K562 (cell line): ENCODE measurements at regions not wholly inside any gene's neighbourhood (a gene's known extent, or its start where the extent isn't known, plus 50 kb on each side); places are given as distances from the start of the nearest gene placed in this dataset.

Experiments used
- ATAC-seq: fragments of 200-7000 bp; cut with Tn5 transposase; 3 replicates; pipeline ENCODE4 v1.9.1; 2020; ENCODE audit warnings: moderate library complexity
- BruUV-seq: library from RNA; stranded (reverse); fragments of 400-500 nt; replicated peaks from 2 replicates; lab custom pipeline; 2021; lab: Mats Ljungman, UMichigan
- CTCF ChIA-PET: fragments of 300-600 bp; formaldehyde crosslinking; extraction: SDS; loops from one replicate; lab custom pipeline; 2021; ENCODE audit warnings: low intra/inter-chr PET ratio; lab: Yijun Ruan, JAX
- POLR2A ChIA-PET: fragments of 300-600, 350-650 bp; sonication (Branson Sonifier 250); formaldehyde crosslinking; extraction: SDS; loops from one replicate; lab custom pipeline; 2021; ENCODE audit warnings: antibody characterized with exemption, inconsistent platforms; lab: Yijun Ruan, JAX
- DNase-seq, 4 experiments: peaks; one replicate each; pipeline versions ENCODE4 v3.0.0 to v3.0.0-alpha.2; 2011 to 2018; ENCODE audit warnings: low spot score in 3 of 4, mixed read lengths in 3 of 4; ENCODE audit errors: extremely low read depth in 1 of 4
- FAIRE-seq: peaks from 2 replicates; lab custom pipeline; 2011; peaks lifted over from hg19 to GRCh38; lab: Jason Lieb, UNC
- H2AFZ ChIP-seq: 2 replicates; pipeline ENCODE4 v1.6.0; 2011; ENCODE audit warnings: low read depth, low read length, control low read depth, inconsistent platforms
- H3K27ac ChIP-seq: fragments of 200-600 bp; 3 replicates; pipeline ENCODE4 v1.8.0; 2011; ENCODE audit warnings: low read depth, mild to moderate bottlenecking, control low read depth, inconsistent platforms, low read length, moderate library complexity, mixed read lengths; ENCODE audit errors: extremely low read depth
- H3K27me3 ChIP-seq, 2 experiments: fragments of 300-600 bp in 1 of 2; 2 replicates in 1 of 2; 3 replicates in 1 of 2; pipeline versions ENCODE4 v1.6.0 to v1.8.0; 2011; ENCODE audit warnings: inconsistent platforms in 2 of 2, low read length in 2 of 2, mild to moderate bottlenecking in 1 of 2, mixed read lengths in 1 of 2, moderate library complexity in 1 of 2; ENCODE audit not compliant: control insufficient read depth in 2 of 2, insufficient read depth in 2 of 2
- H3K36me3 ChIP-seq: fragments of 300-600 bp; 3 replicates; pipeline ENCODE4 v1.8.0; 2011; ENCODE audit warnings: mild to moderate bottlenecking, low read length, inconsistent platforms; ENCODE audit not compliant: control insufficient read depth, insufficient read depth
- H3K4me1 ChIP-seq, 2 experiments: fragments of 200-600 bp in 1 of 2; replicated peaks in 1 of 2; 2 replicates in 1 of 2; 3 replicates in 1 of 2; pipeline versions ENCODE4 v1.5.1 to v1.8.0; 2011; ENCODE audit warnings: inconsistent platforms in 2 of 2, low read length in 2 of 2, mild to moderate bottlenecking in 1 of 2, mixed read lengths in 1 of 2, moderate library complexity in 1 of 2; ENCODE audit not compliant: control insufficient read depth in 2 of 2, insufficient read depth in 2 of 2
- H3K4me2 ChIP-seq: 2 replicates; pipeline ENCODE4 v1.6.1; 2011; ENCODE audit warnings: low read length, control low read depth, inconsistent platforms, mixed read lengths; ENCODE audit not compliant: insufficient read depth
- H3K4me3 ChIP-seq: fragments of 200-600 bp; sonication (generic), shearing (Covaris generic); 2 replicates; pipeline ENCODE4 v1.5.1; 2016; ENCODE audit warnings: control low read depth, inconsistent platforms
- H3K79me2 ChIP-seq: fragments of 200-600 bp; 3 replicates; pipeline ENCODE4 v1.8.0; 2011; ENCODE audit warnings: low read length, inconsistent platforms; ENCODE audit not compliant: control insufficient read depth, insufficient read depth
- H3K9ac ChIP-seq, 2 experiments: 2 replicates each; pipeline versions ENCODE4 v1.6.0 to v1.6.1; 2011; ENCODE audit warnings: low read depth in 2 of 2, low read length in 2 of 2, control low read depth in 1 of 2, inconsistent platforms in 1 of 2, mild to moderate bottlenecking in 1 of 2, mixed read lengths in 1 of 2; ENCODE audit not compliant: insufficient read depth in 1 of 2
- H3K9me1 ChIP-seq: one replicate; pipeline ENCODE4 v1.6.0; 2011; ENCODE audit warnings: inconsistent platforms, mild to moderate bottlenecking, low read length, moderate library complexity; ENCODE audit not compliant: control insufficient read depth, insufficient read depth
- H3K9me3 ChIP-seq: replicated peaks from 2 replicates; pipeline ENCODE4 v1.5.1; 2011; ENCODE audit warnings: low read depth, low read length, inconsistent platforms; ENCODE audit not compliant: control insufficient read depth, insufficient read depth
- H4K20me1 ChIP-seq: replicated peaks from 2 replicates; pipeline ENCODE4 v1.6.1; 2011; ENCODE audit warnings: low read length, inconsistent platforms, mixed read lengths; ENCODE audit not compliant: control insufficient read depth, insufficient read depth
- AFF4 ChIP-seq: sonication (generic); formaldehyde crosslinking; IDR thresholded peaks from 2 replicates; pipeline ENCODE4 v1.8.0; 2023; ENCODE audit warnings: mild to moderate bottlenecking, missing genetic modification reagents
- HNRNPK ChIP-seq: fragments of 200-400 bp; formaldehyde crosslinking; IDR thresholded peaks from one replicate; pipeline ENCODE4 v1.6.1; 2018; ENCODE audit warnings: mild to moderate bottlenecking, low read depth, low read length; ENCODE audit not compliant: poor library complexity, severe bottlenecking
- NR1H2 ChIP-seq: sonication (generic); formaldehyde crosslinking; IDR thresholded peaks from 2 replicates; pipeline ENCODE4 v1.4.0; 2020; ENCODE audit warnings: mild to moderate bottlenecking, missing genetic modification reagents
- POLR3A ChIP-seq: IDR thresholded peaks from 2 replicates; pipeline ENCODE4 v1.6.1; 2011; ENCODE audit warnings: borderline replicate concordance, mild to moderate bottlenecking, moderate library complexity; ENCODE audit not compliant: insufficient read length, insufficient read depth; ENCODE audit errors: extremely low read depth
- PREB ChIP-seq: sonication (generic); formaldehyde crosslinking; IDR thresholded peaks from 2 replicates; pipeline ENCODE4 v1.8.1; 2023; ENCODE audit warnings: mild to moderate bottlenecking, missing genetic modification reagents
- TEAD1 ChIP-seq, 2 experiments: fragments of 450-650 bp in 1 of 2; sonication (generic) in 1 of 2; formaldehyde crosslinking; IDR thresholded peaks; 2 replicates each; pipeline versions ENCODE4 v1.4.0 to v1.8.0; 2020 to 2022; ENCODE audit warnings: mild to moderate bottlenecking in 2 of 2, missing genetic modification reagents in 1 of 2
- ZNF764 ChIP-seq: fragments of 250-450 bp; sonication (Bioruptor Pico); IDR thresholded peaks from 2 replicates; pipeline ENCODE4 v1.4.0; 2020; ENCODE audit warnings: low read depth, mild to moderate bottlenecking, moderate library complexity
- WGBS: fragments of 100-300 bp; shearing (Covaris generic); methylation state at CpG from one replicate; pipeline ENCODE4 v1.1.6; 2016; ENCODE audit warnings: low coverage, mixed read lengths; ENCODE audit not compliant: insufficient coverage; ENCODE audit errors: missing lambda C conversion rate; 5-methylcytosine and 5-hydroxymethylcytosine counted together
- in situ Hi-C: fragments of 300-500 bp; cut with MboI; formaldehyde crosslinking; loops from 4 replicates; pipeline ENCODE4 v1.15.0; 2018; ENCODE audit warnings: inconsistent platforms, mixed read lengths
- intact Hi-C: fragments of 100-400 bp; cut with micrococcal nuclease; formaldehyde crosslinking; loops from 2 replicates; pipeline ENCODE4 v1.14.2; 2022

- in situ Hi-C loops: no loop called here
- H3K9me1 ChIP-seq: no peaks in the 10 kb centered on the region
- ChIA-PET CTCF (no interaction called here), POLR2A (no interaction called here)
- DNase-seq (no peak), FAIRE-seq (no peak), ATAC-seq (no peak)
- H3K4me3 ChIP-seq: no peak overlapping the region
- 0% methylated on average over 1 of the region's 1 CpG for WGBS
- H2AFZ ChIP-seq: no peak overlapping the region
- no peaks in the 10 kb centered on the region for H3K9me3 ChIP-seq
- BruUV-seq: no TSS peak
- TF ChIP-seq PREB: no peak
- no peak for TF ChIP-seq AFF4 (CRISPR knock-in tag)
- no peak for TF ChIP-seq TEAD1 (CRISPR knock-in tag; IDR thresholded peaks at IDR 0.05)
- no peak for TF ChIP-seq ZNF764 (CRISPR knock-in tag)
- TF ChIP-seq POLR3A: no peak
- TF ChIP-seq HNRNPK: no peak
- no peak for TF ChIP-seq NR1H2 (CRISPR knock-in tag)
- intact Hi-C loops: no loop called here
- H4K20me1 ChIP-seq: no peaks in the 10 kb centered on the region
- no peaks in the 10 kb centered on the region for H3K4me1 ChIP-seq
- no peaks in the 10 kb centered on the region for H3K27me3 ChIP-seq
- H3K36me3 ChIP-seq: no peaks in the 10 kb centered on the region
- no peak overlapping the region for H3K4me2 ChIP-seq
- no peak overlapping the region for H3K9ac ChIP-seq
- no peaks in the 10 kb centered on the region for H3K79me2 ChIP-seq
- H3K27ac ChIP-seq: no peak overlapping the region
These were observed 841.1 kb downstream of the TMTC2 start for GRCh38 chr12:83527810-83528209.
